Glutamatergic neuron (in vitro differentiated cells): ENCODE measurements at regions not wholly inside any gene's neighbourhood (a gene's known extent, or its start where the extent isn't known, plus 50 kb on each side); places are given as distances from the start of the nearest gene placed in this dataset.
"Not testable (repeated sequence)": the region's sequence is repeated elsewhere in the genome, so short reads cannot be mapped to it uniquely, and the experiment has no call there.

ENCODE experiments used
- DNase-seq: peaks from one replicate; pipeline ENCODE4 v3.0.0; 2022
- H3K27ac Mint-ChIP-seq: one replicate; pipeline ENCODE4 v1.8.0; 2020; ENCODE audit warnings: mild to moderate bottlenecking, mixed read lengths, inconsistent platforms; ENCODE audit not compliant: unreplicated experiment
- H3K27me3 Mint-ChIP-seq: one replicate; pipeline ENCODE4 v1.8.0; 2020; ENCODE audit warnings: mild to moderate bottlenecking, moderate library complexity, mixed read lengths, inconsistent platforms; ENCODE audit not compliant: unreplicated experiment
- H3K36me3 Mint-ChIP-seq: one replicate; pipeline ENCODE4 v1.8.0; 2020; ENCODE audit warnings: mild to moderate bottlenecking, mixed read lengths, inconsistent platforms; ENCODE audit not compliant: unreplicated experiment
- H3K4me1 Mint-ChIP-seq: one replicate; pipeline ENCODE4 v1.8.0; 2020; ENCODE audit warnings: mild to moderate bottlenecking, low read depth, mixed read lengths, inconsistent platforms; ENCODE audit not compliant: unreplicated experiment
- H3K4me3 Mint-ChIP-seq: one replicate; pipeline ENCODE4 v1.8.0; 2020; ENCODE audit warnings: mild to moderate bottlenecking, mixed read lengths, inconsistent platforms; ENCODE audit not compliant: unreplicated experiment
- H3K9me3 Mint-ChIP-seq: one replicate; pipeline ENCODE4 v1.8.0; 2020; ENCODE audit warnings: mild to moderate bottlenecking, moderate library complexity, mixed read lengths, inconsistent platforms; ENCODE audit not compliant: unreplicated experiment
- TF ChIP-seq, protein P1 (sequence below): fragments of 200-600 bp; sonication (generic); IDR thresholded peaks from one replicate; pipeline ENCODE4 v1.5.0; 2021; ENCODE audit not compliant: partially characterized antibody, unreplicated experiment

DNA sequence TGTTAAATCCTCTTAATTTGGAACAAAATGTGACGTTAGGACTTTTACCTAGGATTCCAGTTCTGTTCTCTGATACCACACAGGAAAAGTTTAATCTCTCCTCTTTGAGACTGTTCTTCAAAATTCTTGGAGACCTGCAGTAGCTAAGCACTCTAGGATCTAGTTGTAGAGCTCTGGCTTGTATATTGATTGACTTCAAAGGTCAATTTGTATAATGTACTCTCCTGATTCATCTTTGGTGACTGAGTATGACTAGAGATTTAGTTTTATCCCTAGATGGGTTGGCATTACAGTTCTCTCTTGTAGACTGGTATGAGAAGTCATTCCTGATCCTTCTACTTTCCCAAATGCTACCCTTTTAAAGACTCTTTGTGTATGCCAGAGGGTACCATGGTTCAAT is 168.4 kb upstream of the TPRG1 start:
- Mint-ChIP-seq H3K4me3 (no peak overlapping the region), H3K27ac (no peak overlapping the region), H3K27me3 (no peaks in the 10 kb centered on the region), H3K9me3 (no peaks in the 10 kb centered on the region), H3K36me3 (no peaks in the 10 kb centered on the region), H3K4me1 (no peaks in the 10 kb centered on the region)
- DNase-seq = no peak
- TF ChIP-seq, protein P1, sequence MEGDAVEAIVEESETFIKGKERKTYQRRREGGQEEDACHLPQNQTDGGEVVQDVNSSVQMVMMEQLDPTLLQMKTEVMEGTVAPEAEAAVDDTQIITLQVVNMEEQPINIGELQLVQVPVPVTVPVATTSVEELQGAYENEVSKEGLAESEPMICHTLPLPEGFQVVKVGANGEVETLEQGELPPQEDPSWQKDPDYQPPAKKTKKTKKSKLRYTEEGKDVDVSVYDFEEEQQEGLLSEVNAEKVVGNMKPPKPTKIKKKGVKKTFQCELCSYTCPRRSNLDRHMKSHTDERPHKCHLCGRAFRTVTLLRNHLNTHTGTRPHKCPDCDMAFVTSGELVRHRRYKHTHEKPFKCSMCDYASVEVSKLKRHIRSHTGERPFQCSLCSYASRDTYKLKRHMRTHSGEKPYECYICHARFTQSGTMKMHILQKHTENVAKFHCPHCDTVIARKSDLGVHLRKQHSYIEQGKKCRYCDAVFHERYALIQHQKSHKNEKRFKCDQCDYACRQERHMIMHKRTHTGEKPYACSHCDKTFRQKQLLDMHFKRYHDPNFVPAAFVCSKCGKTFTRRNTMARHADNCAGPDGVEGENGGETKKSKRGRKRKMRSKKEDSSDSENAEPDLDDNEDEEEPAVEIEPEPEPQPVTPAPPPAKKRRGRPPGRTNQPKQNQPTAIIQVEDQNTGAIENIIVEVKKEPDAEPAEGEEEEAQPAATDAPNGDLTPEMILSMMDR = no peak

DNA sequence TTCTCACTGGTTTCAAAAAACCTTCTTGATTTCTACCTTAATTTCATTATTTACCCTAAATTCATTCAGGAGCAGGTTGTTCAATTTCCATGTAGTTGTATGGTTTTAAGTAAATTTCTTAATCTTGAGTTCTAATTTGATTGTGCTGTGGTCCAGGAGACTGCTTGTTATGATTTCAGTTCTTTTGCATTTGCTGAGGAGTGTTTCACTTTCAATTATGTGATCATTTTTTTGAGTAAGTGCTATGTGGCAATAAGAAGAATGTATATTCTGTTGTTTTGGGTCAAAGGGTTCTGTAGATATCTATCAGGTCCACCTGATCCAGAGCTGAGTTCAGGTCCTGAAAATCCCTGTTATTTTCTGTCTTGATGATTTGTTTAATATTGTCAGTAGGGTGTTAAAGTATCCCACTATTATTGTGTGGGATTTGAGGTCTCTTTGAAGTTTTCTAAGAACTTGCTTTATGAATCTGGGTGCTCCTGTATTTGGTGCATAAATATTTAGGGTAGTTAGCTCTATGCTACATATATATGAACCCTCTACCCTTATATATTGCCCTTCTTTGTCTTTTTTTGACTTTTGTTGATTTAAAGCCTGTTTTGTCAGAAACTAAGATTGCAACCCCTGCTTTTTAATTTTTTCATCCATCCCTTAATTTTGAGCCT is 158.4 kb upstream of the TPRG1 start:
- peaks cover 4% of the 10 kb centered on the region for H3K9me3 Mint-ChIP-seq
- peaks cover 1% of the 10 kb centered on the region for H3K27me3 Mint-ChIP-seq
- H3K4me1 Mint-ChIP-seq = no peaks in the 10 kb centered on the region
- no peak overlapping the region for H3K27ac Mint-ChIP-seq
- peaks cover 15% of the 10 kb centered on the region for H3K36me3 Mint-ChIP-seq
- TF ChIP-seq, protein P1 = no peak
- no peak for DNase-seq
- H3K4me3 Mint-ChIP-seq = no peak overlapping the region

DNA sequence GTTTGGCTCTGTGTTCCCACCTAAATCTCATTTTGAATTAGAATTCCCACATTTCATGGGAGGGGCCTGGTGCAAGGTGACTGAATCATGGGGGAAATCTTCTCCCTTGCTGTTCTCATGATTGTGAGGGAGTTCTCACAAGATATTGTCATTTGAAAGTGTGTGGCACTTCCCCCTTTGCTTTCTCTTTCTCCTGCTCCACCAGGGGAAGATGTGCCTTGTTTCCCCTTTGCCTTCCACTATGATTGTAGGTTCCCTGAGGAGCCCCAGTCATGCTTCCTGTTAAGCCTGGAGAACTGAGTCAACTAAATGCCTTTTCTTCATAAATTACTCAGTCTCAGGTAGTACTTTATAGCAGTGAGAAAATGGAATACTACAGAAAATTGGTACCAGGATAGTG is 157.2 kb upstream of the TPRG1 start:
- peaks cover 1% of the 10 kb centered on the region for H3K27me3 Mint-ChIP-seq
- H3K4me1 Mint-ChIP-seq = no peaks in the 10 kb centered on the region
- H3K4me3 Mint-ChIP-seq = no peak overlapping the region
- H3K27ac Mint-ChIP-seq = no peak overlapping the region
- no peak for DNase-seq
- peaks cover 15% of the 10 kb centered on the region for H3K36me3 Mint-ChIP-seq
- peaks cover 4% of the 10 kb centered on the region for H3K9me3 Mint-ChIP-seq
- TF ChIP-seq, protein P1 = no peak

DNA sequence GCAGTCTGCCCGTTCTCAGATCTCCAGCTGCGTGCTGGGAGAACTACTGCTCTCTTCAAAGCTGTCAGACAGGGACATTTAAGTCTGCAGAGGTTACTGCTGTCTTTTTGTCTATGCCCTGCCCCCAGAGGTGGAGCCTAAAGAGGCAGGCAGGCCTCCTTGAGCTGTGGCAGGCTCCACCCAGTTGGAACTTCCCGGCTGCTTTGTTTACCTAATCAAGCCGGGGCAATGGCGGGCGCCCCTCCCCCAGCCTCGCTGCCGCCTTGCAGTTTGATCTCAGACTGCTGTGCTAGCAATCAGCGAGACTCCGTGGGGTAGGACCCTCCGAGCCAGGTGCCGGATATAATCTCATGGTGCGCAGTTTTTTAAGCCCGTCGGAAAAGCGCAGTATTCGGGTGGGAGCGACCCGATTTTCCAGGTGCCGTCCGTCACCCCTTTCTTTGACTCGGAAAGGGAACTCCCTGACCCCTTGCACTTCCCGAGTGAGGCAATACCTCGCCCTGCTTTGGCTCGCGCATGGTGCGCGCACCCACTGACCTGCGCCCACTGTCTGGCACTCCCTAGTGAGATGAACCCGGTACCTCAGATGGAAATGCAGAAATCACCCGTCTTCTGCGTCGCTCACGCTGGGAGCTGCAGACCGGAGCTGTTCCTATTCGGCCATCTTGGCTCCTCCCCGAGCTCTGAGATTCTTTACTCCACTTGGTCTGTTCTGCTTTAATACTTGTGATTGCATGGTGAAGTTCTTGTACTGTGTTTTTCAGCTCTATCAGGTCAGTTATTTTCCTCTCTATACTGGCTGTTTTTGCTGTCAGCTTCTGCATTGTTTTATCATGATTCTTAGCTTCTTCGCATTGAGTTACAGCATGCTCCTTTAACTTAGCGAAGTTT is 148.9 kb upstream of the TPRG1 start:
- not testable (repeated sequence) for H3K4me1 Mint-ChIP-seq, H3K9me3 Mint-ChIP-seq, H3K36me3 Mint-ChIP-seq, H3K27me3 Mint-ChIP-seq, DNase-seq
- peak overlapping the region; percentile 74 for H3K4me3 Mint-ChIP-seq
- H3K27ac Mint-ChIP-seq = peak overlapping the region; percentile 62

DNA sequence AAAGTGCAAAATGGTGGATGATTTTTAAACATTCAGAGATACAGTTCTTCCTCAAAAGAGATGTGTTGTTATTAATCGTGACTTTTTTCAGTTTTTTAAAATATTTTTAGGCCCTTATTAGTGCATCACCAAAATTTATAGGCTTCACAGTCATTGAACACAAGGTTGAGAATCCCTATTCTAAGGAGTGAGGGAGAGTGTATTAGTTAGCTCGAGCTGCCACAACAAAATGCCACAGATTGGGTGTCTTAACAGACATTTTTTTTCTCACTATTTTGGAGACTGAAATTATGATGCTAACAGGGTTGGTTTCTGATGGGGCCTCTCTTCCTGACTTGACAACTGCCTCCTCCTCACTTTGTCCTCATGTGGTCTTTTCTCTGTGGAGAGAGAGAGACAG is 145.9 kb upstream of the TPRG1 start:
- Mint-ChIP-seq H3K27me3 (no peaks in the 10 kb centered on the region), H3K4me3 (no peak overlapping the region)

More for the DNA sequence above, 145.9 kb upstream of the TPRG1 start:
- Mint-ChIP-seq H3K36me3 (no peaks in the 10 kb centered on the region), H3K9me3 (no peaks in the 10 kb centered on the region), H3K27ac (no peak overlapping the region), H3K4me1 (no peaks in the 10 kb centered on the region)
- DNase-seq = no peak
- TF ChIP-seq, protein P1 = no peak
